ENCODE measurements at regions not wholly inside any gene's neighbourhood (a gene's known extent, or its start where the extent isn't known, plus 50 kb on each side); places are given as distances from the start of the nearest gene placed in this dataset.

GRCh38 chr17:36661047-36661666 is 59.8 kb downstream of the MRM1 start:
- no peak for DNase-seq (ENCODE audit: low read depth in 4 of 4, low spot score in 1 of 4)

- DNase-seq (ENCODE audit: low read depth in 4 of 4, low spot score in 1 of 4): no peak
Observed at GRCh38 chr17:36661688-36662087, 60.3 kb downstream of the MRM1 start.

GRCh38 chr17:36665417-36665816 is 64.0 kb downstream of the MRM1 start:
- DNase-seq (ENCODE audit: low read depth in 4 of 4, low spot score in 1 of 4): no peak

- no peak for DNase-seq (ENCODE audit: low read depth in 4 of 4, low spot score in 1 of 4)
Observed at GRCh38 chr17:36667922-36668321, 66.5 kb downstream of the MRM1 start.

GRCh38 chr17:36668824-36669223 is 67.4 kb downstream of the MRM1 start:
- no peak for DNase-seq (ENCODE audit: low read depth in 4 of 4, low spot score in 1 of 4)

- no peak for DNase-seq (ENCODE audit: low read depth in 4 of 4, low spot score in 1 of 4)
Observed at GRCh38 chr17:36671144-36671543, 69.8 kb downstream of the MRM1 start.

- DNase-seq (ENCODE audit: low read depth in 4 of 4, low spot score in 1 of 4): no peak
Observed at GRCh38 chr17:36672403-36672918, 71.1 kb downstream of the MRM1 start.

- no peak for DNase-seq (ENCODE audit: low read depth in 4 of 4, low spot score in 1 of 4)
Observed at GRCh38 chr17:36673068-36673467, 71.7 kb downstream of the MRM1 start.

- DNase-seq (ENCODE audit: low read depth in 4 of 4, low spot score in 1 of 4): no peak
Observed at GRCh38 chr17:36673637-36674277, 72.4 kb downstream of the MRM1 start.

GRCh38 chr17:36674278-36674650 is 72.9 kb downstream of the MRM1 start:
- peak in 1 of 4 experiments; percentile 2 for DNase-seq (ENCODE audit: low read depth in 4 of 4, low spot score in 1 of 4)

- no peak for DNase-seq (ENCODE audit: low read depth in 4 of 4, low spot score in 1 of 4)
Observed at GRCh38 chr17:36675250-36675649, 73.9 kb downstream of the MRM1 start.

- DNase-seq (ENCODE audit: low read depth in 4 of 4, low spot score in 1 of 4): no peak
Observed at GRCh38 chr17:36675786-36676185, 74.4 kb downstream of the MRM1 start.

GRCh38 chr17:36679815-36680467 is 78.6 kb downstream of the MRM1 start:
- no peak for DNase-seq (ENCODE audit: low read depth in 4 of 4, low spot score in 1 of 4)

- no peak for DNase-seq (ENCODE audit: low read depth in 4 of 4, low spot score in 1 of 4)
Observed at GRCh38 chr17:36680701-36681202, 79.4 kb downstream of the MRM1 start.

GRCh38 chr17:36682773-36683172 is 81.4 kb downstream of the MRM1 start:
- DNase-seq (ENCODE audit: low read depth in 4 of 4, low spot score in 1 of 4): no peak

- DNase-seq (ENCODE audit: low read depth in 4 of 4, low spot score in 1 of 4): no peak
Observed at GRCh38 chr17:36683387-36683786, 82.0 kb downstream of the MRM1 start.

- DNase-seq (ENCODE audit: low read depth in 4 of 4, low spot score in 1 of 4): no peak
Observed at GRCh38 chr17:36684134-36684533, 82.8 kb downstream of the MRM1 start.

- no peak for DNase-seq (ENCODE audit: low read depth in 4 of 4, low spot score in 1 of 4)
Observed at GRCh38 chr17:36686123-36686669, 84.8 kb downstream of the MRM1 start.

GRCh38 chr17:36687736-36688135 is 86.4 kb downstream of the MRM1 start:
- DNase-seq (ENCODE audit: low read depth in 4 of 4, low spot score in 1 of 4): no peak

- no peak for DNase-seq (ENCODE audit: low read depth in 4 of 4, low spot score in 1 of 4)
Observed at GRCh38 chr17:36689089-36689667, 87.8 kb downstream of the MRM1 start.

- no peak for DNase-seq (ENCODE audit: low read depth in 4 of 4, low spot score in 1 of 4)
Observed at GRCh38 chr17:36690190-36690589, 88.8 kb downstream of the MRM1 start.

GRCh38 chr17:36691606-36692005 is 90.2 kb downstream of the MRM1 start:
- no peak for DNase-seq (ENCODE audit: low read depth in 4 of 4, low spot score in 1 of 4)
